Adipocyte (in vitro differentiated cells): ENCODE measurements at regions not wholly inside any gene's neighbourhood (a gene's known extent, or its start where the extent isn't known, plus 50 kb on each side); places are given as distances from the start of the nearest gene placed in this dataset.
A peak's percentile ranks its signal among the peaks of the same experiment; 100 is the strongest.

Experiments used
- DNase-seq: peaks from one replicate; pipeline ENCODE4 v3.0.0-alpha.2; 2015; ENCODE audit warnings: low read depth
- H3K27me3 ChIP-seq: replicated peaks from 2 replicates; pipeline ENCODE4 v1.7.0; 2013; ENCODE audit warnings: mild to moderate bottlenecking, low read length, moderate library complexity; ENCODE audit not compliant: control insufficient read depth, insufficient read depth
- H3K36me3 ChIP-seq: 2 replicates; pipeline ENCODE4 v1.7.0; 2013; ENCODE audit warnings: low read length, mild to moderate bottlenecking, moderate library complexity; ENCODE audit not compliant: control insufficient read depth, insufficient read depth, severe bottlenecking
- H3K4me1 ChIP-seq: 2 replicates; pipeline ENCODE4 v1.7.0; 2013; ENCODE audit warnings: mild to moderate bottlenecking, low read length, moderate library complexity; ENCODE audit not compliant: control insufficient read depth, insufficient read depth
- H3K4me3 ChIP-seq: 2 replicates; pipeline ENCODE4 v1.7.0; 2013; ENCODE audit warnings: mild to moderate bottlenecking, low read length, moderate library complexity
- H3K9ac ChIP-seq: 2 replicates; pipeline ENCODE4 v1.7.0; 2013; ENCODE audit warnings: mild to moderate bottlenecking, low read length, moderate library complexity
- H3K9me3 ChIP-seq: 2 replicates; pipeline ENCODE4 v1.7.0; 2013; ENCODE audit warnings: mild to moderate bottlenecking, low read length, moderate library complexity; ENCODE audit not compliant: control insufficient read depth

DNA sequence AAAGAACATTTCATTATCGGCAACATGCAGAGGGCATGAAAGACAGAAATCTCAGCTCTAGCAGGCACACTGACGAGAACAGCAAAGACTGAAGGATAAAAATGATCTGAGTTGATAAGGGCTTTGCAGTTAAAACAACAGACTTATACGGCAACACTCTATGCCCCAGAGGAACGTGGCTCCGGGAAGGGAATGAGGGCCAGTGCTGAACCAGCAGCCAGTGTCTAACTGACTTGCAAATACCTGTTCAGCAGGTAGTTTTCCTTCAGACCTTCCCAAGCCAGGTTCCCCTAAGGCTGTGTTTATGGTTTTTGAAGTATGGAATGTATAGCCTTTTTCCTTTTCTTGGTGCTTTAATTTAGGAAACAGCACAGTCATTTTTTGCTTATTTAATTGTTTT is 121.3 kb upstream of the CDH18 start:
- Histone ChIP-seq H3K36me3 (no peaks in the 10 kb centered on the region), H3K27me3 (no peaks in the 10 kb centered on the region), H3K4me1 (peaks cover 10% of the 10 kb centered on the region), H3K4me3 (no peak overlapping the region), H3K9me3 (no peaks in the 10 kb centered on the region), H3K9ac (no peak overlapping the region)
- no peak for DNase-seq

DNA sequence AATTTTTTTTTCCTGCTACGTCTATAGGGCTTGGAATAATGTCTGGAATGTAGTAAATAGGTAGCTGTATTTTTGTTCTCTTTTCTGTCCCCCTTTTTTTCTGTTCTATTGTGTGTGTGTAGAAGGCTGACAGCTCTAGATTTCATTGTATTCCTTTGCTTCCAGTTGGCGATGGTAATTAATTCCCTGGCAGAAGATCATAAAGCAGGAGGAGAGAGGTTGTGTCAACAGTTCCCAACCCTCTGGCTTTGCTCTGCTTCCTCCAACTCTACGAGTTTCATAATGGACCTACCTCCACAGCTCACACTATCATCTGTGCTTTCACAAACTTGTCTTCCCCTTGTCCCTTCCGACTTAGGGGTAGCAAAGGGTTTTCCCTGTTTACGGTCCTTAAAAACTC is 117.9 kb upstream of the CDH18 start:
- Histone ChIP-seq H3K4me1 (no peaks in the 10 kb centered on the region), H3K36me3 (no peaks in the 10 kb centered on the region)
- no peak for DNase-seq

GRCh38 chr5:20102293-20102692 is 114.3 kb upstream of the CDH18 start:
- H3K27me3 ChIP-seq = no peaks in the 10 kb centered on the region
- no peak overlapping the region for H3K9ac ChIP-seq
- no peak for DNase-seq
- H3K36me3 ChIP-seq = no peaks in the 10 kb centered on the region
- no peak overlapping the region for H3K4me3 ChIP-seq
- H3K4me1 ChIP-seq = no peaks in the 10 kb centered on the region
- H3K9me3 ChIP-seq = no peaks in the 10 kb centered on the region

More for the DNA sequence above, 117.9 kb upstream of the CDH18 start:
- no peaks in the 10 kb centered on the region for H3K27me3 ChIP-seq
- H3K9me3 ChIP-seq = no peaks in the 10 kb centered on the region
- no peak overlapping the region for H3K9ac ChIP-seq
- H3K4me3 ChIP-seq = no peak overlapping the region

DNA sequence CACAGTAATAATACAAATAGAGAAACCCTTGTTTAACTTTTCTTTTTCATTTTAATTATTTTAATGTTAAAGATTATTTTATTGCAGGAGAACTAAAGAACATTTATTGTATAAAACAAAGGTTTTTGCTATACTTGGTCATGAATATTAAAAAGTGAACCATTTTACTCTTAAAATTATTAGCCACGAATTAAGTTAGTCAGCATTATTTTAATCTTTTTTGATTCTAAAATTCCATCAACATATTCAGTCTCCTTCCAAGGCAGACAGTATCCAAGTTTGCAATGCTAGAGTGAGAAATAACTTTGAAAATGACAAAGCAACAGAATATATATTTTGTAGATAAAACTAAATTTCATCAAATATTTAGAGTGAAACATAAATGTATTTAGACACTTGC is 110.7 kb upstream of the CDH18 start:
- Histone ChIP-seq H3K4me3 (no peak overlapping the region), H3K4me1 (no peaks in the 10 kb centered on the region), H3K9ac (no peak overlapping the region), H3K27me3 (no peaks in the 10 kb centered on the region), H3K36me3 (no peaks in the 10 kb centered on the region), H3K9me3 (peaks cover 3% of the 10 kb centered on the region)
- DNase-seq = no peak

DNA sequence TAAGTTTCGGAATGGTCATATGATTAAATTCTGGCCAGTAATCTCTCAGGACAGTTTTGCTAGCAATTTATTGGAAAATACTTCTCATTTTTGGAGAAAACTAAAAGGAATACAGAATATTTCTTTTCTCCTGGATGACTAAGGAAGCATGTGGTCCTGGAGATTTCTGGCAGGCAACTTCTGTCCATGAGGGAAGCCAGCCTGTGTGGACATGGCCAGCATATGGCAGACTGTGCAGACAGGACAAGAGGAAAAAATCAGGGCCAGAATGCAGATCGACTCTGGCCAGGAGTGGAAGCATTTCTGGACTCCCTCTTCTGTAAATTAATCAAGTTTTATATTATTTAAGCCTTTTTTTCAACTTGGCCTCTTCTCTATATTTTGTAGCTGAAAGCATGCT is 100.4 kb upstream of the CDH18 start:
- Histone ChIP-seq H3K4me3 (no peak overlapping the region), H3K36me3 (no peaks in the 10 kb centered on the region), H3K9me3 (peaks cover 7% of the 10 kb centered on the region), H3K27me3 (no peaks in the 10 kb centered on the region), H3K9ac (no peak overlapping the region), H3K4me1 (no peaks in the 10 kb centered on the region)
- DNase-seq = no peak

GRCh38 chr5:20087299-20087698 is 99.3 kb upstream of the CDH18 start:
- H3K27me3 ChIP-seq = no peaks in the 10 kb centered on the region
- DNase-seq = no peak
- no peak overlapping the region for H3K4me3 ChIP-seq
- H3K9ac ChIP-seq = no peak overlapping the region
- H3K9me3 ChIP-seq = peaks cover 7% of the 10 kb centered on the region
- no peaks in the 10 kb centered on the region for H3K4me1 ChIP-seq
- no peaks in the 10 kb centered on the region for H3K36me3 ChIP-seq

DNA sequence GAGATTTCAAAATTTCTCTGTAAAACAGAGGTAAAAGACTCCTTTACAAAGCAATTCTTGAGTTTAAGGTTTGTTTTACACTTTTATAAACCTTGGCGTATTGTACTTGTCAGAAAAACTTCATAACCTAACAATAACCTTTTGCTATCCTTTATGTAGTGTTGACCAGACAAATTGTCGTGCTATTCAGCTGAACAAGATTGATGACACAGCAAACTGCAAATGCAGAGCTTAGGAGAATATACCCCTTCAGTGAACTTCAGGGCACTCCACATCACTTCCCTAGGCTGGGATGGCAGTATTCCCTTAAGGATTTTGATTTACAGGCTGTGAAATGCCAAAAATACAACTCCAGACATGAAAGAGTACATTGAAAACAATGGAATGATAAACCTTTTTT is 89.2 kb upstream of the CDH18 start:
- DNase-seq = no peak
- Histone ChIP-seq H3K9me3 (no peaks in the 10 kb centered on the region), H3K4me1 (no peaks in the 10 kb centered on the region), H3K27me3 (no peaks in the 10 kb centered on the region), H3K36me3 (no peaks in the 10 kb centered on the region), H3K9ac (no peak overlapping the region), H3K4me3 (no peak overlapping the region)

DNA sequence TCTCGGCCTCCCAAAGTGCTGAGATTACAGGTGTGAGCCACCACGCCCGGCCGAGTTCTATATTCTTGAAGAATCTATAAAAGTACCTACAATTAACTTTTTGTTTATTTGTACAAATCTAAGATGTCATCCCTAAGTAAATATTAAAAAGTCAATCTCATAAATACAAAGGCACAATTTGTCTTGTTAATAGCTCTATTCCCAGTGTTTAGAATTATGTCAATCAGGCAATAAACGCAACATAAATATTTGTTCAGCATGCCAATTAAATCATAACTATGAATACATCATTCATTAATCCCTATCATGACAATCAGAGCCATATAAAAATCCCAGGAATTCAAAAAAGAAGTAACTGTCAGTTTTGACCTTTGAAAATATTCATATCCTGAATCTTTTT is 68.9 kb upstream of the CDH18 start:
- Histone ChIP-seq H3K4me3 (no peak overlapping the region), H3K9ac (no peak overlapping the region), H3K36me3 (no peaks in the 10 kb centered on the region), H3K9me3 (no peaks in the 10 kb centered on the region), H3K27me3 (no peaks in the 10 kb centered on the region), H3K4me1 (no peaks in the 10 kb centered on the region)
- DNase-seq = no peak

DNA sequence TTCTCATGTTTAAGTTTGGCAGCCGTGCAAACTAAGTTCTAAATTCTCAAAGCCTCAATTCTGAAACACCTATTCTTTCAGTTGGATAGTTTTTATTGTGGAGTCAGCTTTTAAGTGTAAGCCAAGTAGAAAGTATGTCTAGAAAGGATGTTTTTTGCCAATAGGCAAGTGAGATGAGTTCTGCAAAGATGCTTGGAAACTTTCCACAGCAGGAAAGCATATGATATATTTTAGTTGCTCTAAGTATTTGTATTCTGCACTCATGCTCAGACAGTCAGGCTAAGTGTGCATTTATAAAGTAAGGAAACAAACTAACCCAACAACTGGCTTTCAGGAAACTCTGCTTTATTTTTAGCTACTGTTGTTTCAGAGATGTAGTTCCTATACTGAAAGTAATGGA is 67.3 kb upstream of the CDH18 start:
- H3K9me3 ChIP-seq = no peaks in the 10 kb centered on the region
- H3K9ac ChIP-seq = no peak overlapping the region
- DNase-seq = no peak
- H3K36me3 ChIP-seq = no peaks in the 10 kb centered on the region
- no peaks in the 10 kb centered on the region for H3K27me3 ChIP-seq
- no peak overlapping the region for H3K4me3 ChIP-seq
- no peaks in the 10 kb centered on the region for H3K4me1 ChIP-seq

DNA sequence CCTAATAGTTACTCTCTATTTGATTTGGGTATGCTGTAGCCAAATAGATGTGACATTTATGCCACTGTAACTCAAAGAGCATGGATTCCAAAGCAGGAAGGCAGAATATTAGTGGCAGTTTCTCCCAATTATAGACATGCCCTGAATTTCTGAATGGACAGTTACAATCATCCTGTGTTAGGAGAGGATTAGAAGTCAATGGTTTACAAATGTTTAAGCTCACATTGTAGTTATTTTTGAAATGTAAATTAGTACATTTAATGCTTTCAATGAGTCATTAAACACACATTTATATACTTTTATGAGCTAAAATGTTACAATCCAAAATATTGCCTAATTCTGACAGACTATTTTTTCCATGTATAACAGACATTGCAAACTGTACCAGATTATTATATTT is 62.3 kb upstream of the CDH18 start:
- no peak overlapping the region for H3K9ac ChIP-seq
- H3K27me3 ChIP-seq = no peaks in the 10 kb centered on the region
- no peaks in the 10 kb centered on the region for H3K36me3 ChIP-seq
- no peaks in the 10 kb centered on the region for H3K4me1 ChIP-seq
- H3K4me3 ChIP-seq = no peak overlapping the region
- no peaks in the 10 kb centered on the region for H3K9me3 ChIP-seq
- DNase-seq = peak; percentile 38

GRCh38 chr5:20044460-20044859 is 56.5 kb upstream of the CDH18 start:
- Histone ChIP-seq H3K4me3 (no peak overlapping the region), H3K9me3 (no peaks in the 10 kb centered on the region), H3K27me3 (no peaks in the 10 kb centered on the region), H3K36me3 (no peaks in the 10 kb centered on the region), H3K4me1 (no peaks in the 10 kb centered on the region), H3K9ac (no peak overlapping the region)
- DNase-seq = no peak

GRCh38 chr5:20041326-20042274 is 53.6 kb upstream of the CDH18 start:
- H3K4me3 ChIP-seq = no peak overlapping the region
- H3K9ac ChIP-seq = no peak overlapping the region
- DNase-seq = peak; percentile 44

More at GRCh38 chr5:20041326-20042274, 53.6 kb upstream of the CDH18 start:
- no peaks in the 10 kb centered on the region for H3K9me3 ChIP-seq
- no peaks in the 10 kb centered on the region for H3K27me3 ChIP-seq
- H3K4me1 ChIP-seq = no peaks in the 10 kb centered on the region
- no peaks in the 10 kb centered on the region for H3K36me3 ChIP-seq
